HEK293T (cell line): ENCODE measurements at regions not wholly inside any gene's neighbourhood (a gene's known extent, or its start where the extent isn't known, plus 50 kb on each side); places are given as distances from the start of the nearest gene placed in this dataset.

Experiments
- CTCF ChIA-PET: fragments of 350-600 bp; formaldehyde crosslinking; extraction: SDS; loops from one replicate; lab custom pipeline; 2021; ENCODE audit warnings: antibody characterized with exemption, inconsistent platforms; lab: Yijun Ruan, JAX
- POLR2A ChIA-PET: fragments of 350-600 bp; formaldehyde crosslinking; extraction: SDS; loops from one replicate; lab custom pipeline; 2020; ENCODE audit warnings: antibody characterized with exemption, inconsistent platforms; lab: Yijun Ruan, JAX
- DNase-seq: peaks from one replicate; pipeline ENCODE4 v3.0.0; 2012; ENCODE audit warnings: mixed read lengths; ENCODE audit errors: extremely low spot score
- ARNT ChIP-seq: fragments of 450-650 bp; IDR thresholded peaks from 2 replicates; pipeline ENCODE4 v1.6.1; 2017; ENCODE audit warnings: mild to moderate bottlenecking
- BHLHE40 ChIP-seq: fragments of 450-650 bp; IDR thresholded peaks from 2 replicates; pipeline ENCODE4 v1.6.1; 2016; ENCODE audit warnings: mild to moderate bottlenecking, moderate library complexity, borderline replicate concordance
- CTBP1 ChIP-seq: fragments of 450-650 bp; IDR thresholded peaks from 2 replicates; pipeline ENCODE4 v1.6.1; 2016; ENCODE audit warnings: borderline replicate concordance
- ELF4 ChIP-seq: fragments of 450-650 bp; IDR thresholded peaks from 2 replicates; pipeline ENCODE4 v1.6.1; 2017; ENCODE audit warnings: antibody characterized with exemption
- FOXA1 ChIP-seq: fragments of 450-650 bp; IDR thresholded peaks from 2 replicates; pipeline ENCODE4 v1.6.1; 2016; ENCODE audit warnings: mild to moderate bottlenecking
- FOXK2 ChIP-seq: fragments of 450-650 bp; IDR thresholded peaks from 2 replicates; pipeline ENCODE4 v1.6.1; 2016; ENCODE audit warnings: mild to moderate bottlenecking
- FOXM1 ChIP-seq: fragments of 450-650 bp; IDR thresholded peaks from 2 replicates; pipeline ENCODE4 v1.6.1; 2017; ENCODE audit warnings: mild to moderate bottlenecking, borderline replicate concordance
- HDGF ChIP-seq: fragments of 450-650 bp; IDR thresholded peaks from 2 replicates; pipeline ENCODE4 v1.6.1; 2017; ENCODE audit warnings: antibody characterized with exemption, borderline replicate concordance
- L3MBTL2 ChIP-seq: fragments of 450-650 bp; conservative IDR thresholded peaks from 2 replicates; pipeline ENCODE4 v1.6.1; 2016; ENCODE audit warnings: mild to moderate bottlenecking
- LEF1 ChIP-seq: fragments of 450-650 bp; IDR thresholded peaks from 2 replicates; pipeline ENCODE4 v1.6.1; 2017; ENCODE audit warnings: mild to moderate bottlenecking, borderline replicate concordance
- NFRKB ChIP-seq: fragments of 450-650 bp; IDR thresholded peaks from 2 replicates; pipeline ENCODE4 v1.6.1; 2016; ENCODE audit warnings: mild to moderate bottlenecking, moderate library complexity
- SP1 ChIP-seq: fragments of 450-650 bp; IDR thresholded peaks from 2 replicates; pipeline ENCODE4 v1.6.1; 2017
- SUZ12 ChIP-seq: fragments of 450-650 bp; IDR thresholded peaks from 2 replicates; pipeline ENCODE4 v1.6.1; 2016; ENCODE audit warnings: mild to moderate bottlenecking
- TARDBP ChIP-seq: fragments of 450-650 bp; IDR thresholded peaks from 2 replicates; pipeline ENCODE4 v1.6.1; 2016
- ZNF384 ChIP-seq: fragments of 450-650 bp; IDR thresholded peaks from 2 replicates; pipeline ENCODE4 v1.6.1; 2016
- TF ChIP-seq, protein P1 (sequence below): fragments of 450-650 bp; IDR thresholded peaks from 2 replicates; pipeline ENCODE4 v1.6.1; 2016

DNA sequence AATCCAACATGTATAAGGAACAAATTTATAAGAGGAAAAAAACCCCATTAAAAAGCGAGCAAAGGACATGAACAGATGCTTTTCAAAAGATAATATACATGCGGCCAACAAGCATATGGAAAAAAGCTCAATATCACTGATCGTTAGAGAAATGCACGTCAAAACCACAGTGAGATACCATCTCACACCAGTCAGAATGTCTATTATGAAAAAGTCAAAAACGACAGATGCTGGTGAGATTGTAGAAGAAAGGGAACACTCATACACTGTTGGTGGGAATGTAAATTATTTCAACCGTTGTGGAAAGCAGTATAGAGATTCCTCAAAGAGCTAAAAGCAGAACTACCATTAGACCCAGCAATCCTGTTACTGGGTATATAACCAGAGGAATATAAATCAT lies 465.4 kb downstream of the TMA16 start:
- no peak for DNase-seq
- ChIA-PET POLR2A (no interaction called here), CTCF (no interaction called here)
- TF ChIP-seq FOXA1 (no peak), FOXM1 (no peak), HDGF (no peak), ZNF384 (no peak), TARDBP (no peak), LEF1 (no peak), BHLHE40 (no peak), CTBP1 (no peak), ARNT (no peak), L3MBTL2 (no peak), ELF4 (no peak), FOXK2 (no peak), NFRKB (no peak), SUZ12 (no peak)
- TF ChIP-seq, protein P1, sequence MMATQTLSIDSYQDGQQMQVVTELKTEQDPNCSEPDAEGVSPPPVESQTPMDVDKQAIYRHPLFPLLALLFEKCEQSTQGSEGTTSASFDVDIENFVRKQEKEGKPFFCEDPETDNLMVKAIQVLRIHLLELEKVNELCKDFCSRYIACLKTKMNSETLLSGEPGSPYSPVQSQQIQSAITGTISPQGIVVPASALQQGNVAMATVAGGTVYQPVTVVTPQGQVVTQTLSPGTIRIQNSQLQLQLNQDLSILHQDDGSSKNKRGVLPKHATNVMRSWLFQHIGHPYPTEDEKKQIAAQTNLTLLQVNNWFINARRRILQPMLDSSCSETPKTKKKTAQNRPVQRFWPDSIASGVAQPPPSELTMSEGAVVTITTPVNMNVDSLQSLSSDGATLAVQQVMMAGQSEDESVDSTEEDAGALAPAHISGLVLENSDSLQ = no peak

DNA sequence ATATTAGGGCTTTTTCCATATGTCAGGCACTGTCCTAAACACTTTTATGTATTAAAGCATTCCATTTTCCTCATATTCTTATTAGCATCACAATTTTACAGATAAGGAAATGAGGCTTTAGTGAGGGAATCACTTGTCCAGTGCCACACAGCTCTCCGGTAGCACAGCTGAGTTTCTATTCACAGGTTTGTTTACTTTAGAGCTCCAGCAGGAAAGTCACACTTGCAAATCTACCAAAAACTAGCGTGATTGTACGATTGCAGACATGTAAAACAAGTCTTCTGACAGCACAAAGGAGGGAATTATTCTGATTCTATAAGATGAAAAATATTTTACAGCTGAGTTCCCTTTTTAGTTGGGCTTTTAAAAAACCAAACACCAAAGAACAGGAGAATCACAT lies 472.1 kb downstream of the TMA16 start:
- CTCF ChIA-PET = no interaction called here

DNA sequence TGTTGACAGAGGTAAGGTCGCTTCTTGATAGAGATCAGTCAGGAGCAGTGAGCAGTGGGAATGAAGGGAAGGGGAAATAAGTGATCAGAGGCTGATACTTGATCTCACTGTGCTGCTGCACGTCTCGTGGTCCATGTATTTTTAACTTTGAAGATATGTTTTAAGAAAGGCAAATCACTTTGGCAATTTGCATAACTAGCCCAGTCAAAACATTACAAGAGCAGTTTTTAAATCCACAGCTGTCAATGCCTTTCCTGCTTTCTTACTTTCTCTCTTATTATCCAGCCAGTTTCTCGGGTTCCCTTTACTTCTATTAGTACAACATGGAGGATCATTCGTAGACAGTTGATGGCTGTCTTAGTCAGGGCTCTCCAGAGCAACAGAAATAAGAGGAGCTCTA lies 472.8 kb downstream of the TMA16 start:
- DNase-seq = no peak
- TF ChIP-seq ELF4 = no peak
- CTCF ChIA-PET = no interaction called here
- POLR2A ChIA-PET = no interaction called here

More for the DNA sequence above, 472.1 kb downstream of the TMA16 start:
- DNase-seq = no peak
- POLR2A ChIA-PET = no interaction called here
- no peak for TF ChIP-seq SP1
- no peak for TF ChIP-seq FOXK2

DNA sequence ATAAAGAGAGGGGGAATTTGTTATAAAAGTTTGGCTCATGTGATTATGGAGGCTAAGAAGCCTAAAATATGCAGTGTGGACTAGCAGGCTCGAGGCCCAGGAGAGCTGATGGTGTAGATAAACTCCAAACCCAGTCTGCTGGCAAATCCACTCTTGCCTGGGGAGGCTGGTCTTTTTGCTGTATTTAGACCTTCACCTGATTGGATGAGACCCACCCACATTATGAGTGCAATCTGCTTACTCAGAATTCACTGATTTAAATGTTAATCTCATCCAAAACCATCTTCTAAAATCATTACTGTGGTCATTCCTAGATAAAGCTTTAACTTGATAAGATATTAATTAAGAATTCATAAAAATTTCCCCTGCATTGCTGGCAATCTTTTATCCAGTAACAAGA lies 473.2 kb downstream of the TMA16 start:
- TF ChIP-seq CTBP1 = no peak
- TF ChIP-seq HDGF = no peak
- TF ChIP-seq ARNT = no peak
- TF ChIP-seq ZNF384 = no peak
- no peak for TF ChIP-seq FOXA1
- no peak for TF ChIP-seq TARDBP
- TF ChIP-seq FOXM1 = no peak
- ChIA-PET POLR2A (no interaction called here), CTCF (no interaction called here)
- no peak for DNase-seq

DNA sequence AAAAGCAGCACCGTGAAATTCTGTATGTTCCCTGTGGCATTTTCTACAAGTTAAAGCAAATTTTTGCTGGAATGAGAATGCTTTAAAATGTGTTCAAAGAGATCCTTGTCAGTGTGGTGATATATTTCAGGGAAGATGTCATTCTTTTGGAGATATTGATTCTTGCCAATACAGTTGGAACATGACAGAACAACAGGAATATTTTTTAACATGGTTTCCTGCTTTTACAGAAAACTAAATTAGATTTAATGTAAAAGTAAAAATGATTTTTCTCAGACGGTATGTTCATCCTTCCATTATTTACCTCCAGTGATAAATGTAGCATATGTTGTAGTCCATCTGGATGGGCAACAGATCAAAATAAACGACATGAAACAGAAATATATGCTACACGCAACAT lies 474.8 kb downstream of the TMA16 start:
- POLR2A ChIA-PET = no interaction called here
- CTCF ChIA-PET = interaction anchor here (0.6 kb wide), 1 partner anchor 17 kb away, joined by 3 read pairs; no protein-coding TSS in a partner anchor
- no peak for TF ChIP-seq ARNT
- TF ChIP-seq LEF1 = no peak
- DNase-seq = no peak

DNA sequence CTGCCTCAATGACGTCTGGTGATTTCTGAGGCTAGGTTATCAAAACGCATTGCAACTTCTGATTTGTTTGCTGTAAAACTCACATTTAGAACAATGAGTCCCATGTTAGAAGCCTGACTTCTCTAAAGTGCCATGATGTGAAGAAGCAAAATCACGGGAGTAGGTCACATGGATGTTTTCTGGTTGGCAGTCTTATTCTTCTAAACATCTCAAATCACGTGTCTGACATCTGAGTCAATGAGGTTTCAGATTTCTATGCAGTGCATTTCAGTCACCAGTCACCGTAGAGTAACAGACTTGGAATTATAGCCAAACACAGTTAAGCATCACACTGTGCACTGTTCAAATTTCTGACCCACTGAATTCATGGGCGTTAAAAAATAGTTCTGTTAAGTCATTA lies 482.1 kb downstream of the TMA16 start:
- CTCF ChIA-PET = no interaction called here
- no peak for DNase-seq
- TF ChIP-seq SUZ12 (no peak), L3MBTL2 (no peak), FOXK2 (no peak), ARNT (no peak), CTBP1 (no peak), FOXM1 (no peak), ZNF384 (no peak), HDGF (no peak), NFRKB (no peak), FOXA1 (no peak)
- POLR2A ChIA-PET = no interaction called here

- no peak for DNase-seq
- ChIA-PET POLR2A (no interaction called here), CTCF (no interaction called here)
- no peak for TF ChIP-seq SUZ12
- TF ChIP-seq ARNT = no peak
- TF ChIP-seq CTBP1 = no peak
- TF ChIP-seq ELF4 = no peak
- no peak for TF ChIP-seq ZNF384
- TF ChIP-seq, protein P1 = no peak
- TF ChIP-seq LEF1 = no peak
- TF ChIP-seq FOXM1 = no peak
- no peak for TF ChIP-seq L3MBTL2
- no peak for TF ChIP-seq SP1
Measured at GRCh38 chr4:163988391-163988790, 493.9 kb downstream of the TMA16 start.

DNA sequence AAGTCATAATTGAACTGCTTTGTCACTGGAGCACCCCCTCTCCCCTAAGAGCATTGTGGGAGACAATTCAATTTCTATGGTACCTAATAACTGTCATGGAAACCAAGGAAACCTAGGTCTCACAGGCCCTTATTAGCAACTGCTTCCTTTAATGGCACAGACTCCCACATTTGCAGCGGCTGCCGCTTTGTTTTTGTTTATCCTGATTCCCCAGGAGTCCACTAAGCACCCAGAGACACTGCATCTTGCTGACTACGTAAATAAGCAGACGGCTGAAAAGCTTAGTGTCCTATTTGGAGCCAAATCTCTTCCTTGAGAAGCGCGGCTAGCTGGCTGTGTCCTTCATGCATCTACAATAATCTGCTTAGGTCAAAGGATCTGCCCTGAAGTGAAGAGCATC lies 494.4 kb downstream of the TMA16 start:
- POLR2A ChIA-PET = no interaction called here
- TF ChIP-seq ZNF384 = no peak
- no peak for TF ChIP-seq TARDBP
- no peak for TF ChIP-seq CTBP1
- no peak for TF ChIP-seq L3MBTL2
- no peak for TF ChIP-seq FOXA1
- TF ChIP-seq LEF1 = no peak
- TF ChIP-seq ELF4 = no peak
- no peak for TF ChIP-seq SUZ12
- TF ChIP-seq, protein P1 = no peak
- TF ChIP-seq HDGF = no peak
- no peak for TF ChIP-seq FOXK2
- TF ChIP-seq FOXM1 = no peak
- TF ChIP-seq BHLHE40 = no peak
- TF ChIP-seq ARNT = no peak
- no peak for DNase-seq
- CTCF ChIA-PET = no interaction called here
